ENCODE measurements at regions not wholly inside any gene's neighbourhood (a gene's known extent, or its start where the extent isn't known, plus 50 kb on each side); places are given as distances from the start of the nearest gene placed in this dataset.

- TF ChIP-seq CTCF (IDR thresholded peaks at IDR 0.05) (no peak), POLR2A (IDR thresholded peaks at IDR 0.05) (no peak)
These were observed 61.6 kb upstream of the ADGRA1 start for GRCh38 chr10:133026171-133026570.
